ENCODE measurements at regions not wholly inside any gene's neighbourhood (a gene's known extent, or its start where the extent isn't known, plus 50 kb on each side); places are given as distances from the start of the nearest gene placed in this dataset.

DNA sequence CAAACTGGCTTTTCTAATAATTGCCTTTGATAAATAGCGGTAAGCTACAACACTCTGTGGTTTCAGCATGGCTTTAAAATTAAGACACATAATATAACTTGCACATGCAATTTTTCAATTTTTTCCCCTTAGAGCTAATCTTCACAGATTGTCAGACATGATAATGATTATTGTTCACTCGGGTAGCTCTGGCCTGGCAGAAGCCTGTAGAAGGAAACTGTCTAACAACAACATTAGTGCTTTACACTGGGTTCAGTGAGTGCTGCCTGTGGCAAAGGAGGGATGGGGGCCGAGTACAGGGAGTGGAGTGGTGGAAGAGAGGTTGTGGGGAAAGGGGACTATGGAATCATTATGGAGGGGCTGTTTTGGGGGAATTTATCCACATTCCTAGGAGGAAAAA, 67.2 kb upstream of the AUTS2 start:
- H3K23ac ChIP-seq (ENCODE audit: low read depth, low read length) = no peak overlapping the region
- H4K20me1 ChIP-seq (ENCODE audit: insufficient read depth, low read length) = no peaks in the 10 kb centered on the region
- no peak overlapping the region for H3K56ac ChIP-seq (ENCODE audit: extremely low read depth, insufficient read depth, low read length)
- no peak overlapping the region for H3K4me2 ChIP-seq (ENCODE audit: low read depth, low read length)
- H2BK5ac ChIP-seq (ENCODE audit: low read depth, low read length, poor library complexity, severe bottlenecking) = no peak overlapping the region
- WGBS, 2 experiments (ENCODE audit: extremely low coverage in 2 of 2, insufficient read length in 1 of 2) = no CpG with 5 or more reads among the region's 3 CpGs
- H2AK5ac ChIP-seq (ENCODE audit: low read depth, low read length) = no peak overlapping the region
- BruUV-seq (replicated peaks) = no TSS peak
- H2BK120ac ChIP-seq (ENCODE audit: low read depth, low read length) = no peak overlapping the region
- H3K27ac ChIP-seq (ENCODE audit: insufficient read depth, low read length) = no peak overlapping the region
- no peak overlapping the region for H3K9ac ChIP-seq (ENCODE audit: low read depth, low read length)
- no peak overlapping the region for H3K18ac ChIP-seq (ENCODE audit: low read depth, low read length)
- dilution Hi-C loops (cut with HindIII; ENCODE audit: low sequenced_read_pairs, unreplicated experiment) (no loop called here), in situ Hi-C loops (cut with MboI; ENCODE audit: low sequenced_read_pairs) (no loop called here), intact Hi-C loops (cut with micrococcal nuclease) (no loop called here)
- H2BK15ac ChIP-seq (ENCODE audit: low read depth, low read length) = no peak overlapping the region
- peaks cover 17% of the 10 kb centered on the region for H3K9me3 ChIP-seq (ENCODE audit: control insufficient read depth, insufficient read depth, low read length)
- H3K4ac ChIP-seq (ENCODE audit: low read depth, low read length) = no peak overlapping the region
- H3K14ac ChIP-seq (replicated peaks; ENCODE audit: low read depth, low read length) = no peak overlapping the region
- no peak overlapping the region for H4K5ac ChIP-seq (ENCODE audit: low read depth, low read length)
- POLR2A ChIA-PET (ENCODE audit: unreplicated experiment) = no interaction called here
- H2BK20ac ChIP-seq (ENCODE audit: low read depth, low read length) = no peak overlapping the region
- H4K8ac ChIP-seq (ENCODE audit: low read depth in 2 of 2, low read length in 2 of 2) = no peak overlapping the region
- CTCF ChIA-PET = no interaction called here
- H2AK9ac ChIP-seq (replicated peaks; ENCODE audit: low read depth, low read length, poor library complexity) = no peak overlapping the region
- DNase-seq (no peak), ATAC-seq (ENCODE audit: low read depth) (no peak)
- H3K79me1 ChIP-seq (ENCODE audit: low read depth in 1 of 2, low read length in 2 of 2) = no peaks in the 10 kb centered on the region
- no peaks in the 10 kb centered on the region for H3K4me1 ChIP-seq (ENCODE audit: control insufficient read depth, insufficient read depth, low read length)
- H4K91ac ChIP-seq (ENCODE audit: insufficient read depth, low read depth, low read length) = no peak overlapping the region
- no peaks in the 10 kb centered on the region for H3K27me3 ChIP-seq (ENCODE audit: control insufficient read depth, insufficient read depth, low read length)
- H2AFZ ChIP-seq (replicated peaks; ENCODE audit: low read length, poor library complexity) = no peak overlapping the region
- no peak for TF ChIP-seq RFX5 (IDR thresholded peaks at IDR 0.05; ENCODE audit: low read depth, low read length)
- TF ChIP-seq, protein P1, sequence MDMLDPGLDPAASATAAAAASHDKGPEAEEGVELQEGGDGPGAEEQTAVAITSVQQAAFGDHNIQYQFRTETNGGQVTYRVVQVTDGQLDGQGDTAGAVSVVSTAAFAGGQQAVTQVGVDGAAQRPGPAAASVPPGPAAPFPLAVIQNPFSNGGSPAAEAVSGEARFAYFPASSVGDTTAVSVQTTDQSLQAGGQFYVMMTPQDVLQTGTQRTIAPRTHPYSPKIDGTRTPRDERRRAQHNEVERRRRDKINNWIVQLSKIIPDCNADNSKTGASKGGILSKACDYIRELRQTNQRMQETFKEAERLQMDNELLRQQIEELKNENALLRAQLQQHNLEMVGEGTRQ (IDR thresholded peaks at IDR 0.05; ENCODE audit: low read depth, low read length) = no peak
- no peaks in the 10 kb centered on the region for H3K36me3 ChIP-seq (ENCODE audit: control insufficient read depth, insufficient read depth, low read length)
- no peak overlapping the region for H3K4me3 ChIP-seq (ENCODE audit: insufficient read depth, low read depth, low read length)
- H3K9me1 ChIP-seq (ENCODE audit: insufficient read depth, low read length) = no peaks in the 10 kb centered on the region

All from IMR-90 (cell line).